Nephron (organoid): ENCODE measurements at regions not wholly inside any gene's neighbourhood (a gene's known extent, or its start where the extent isn't known, plus 50 kb on each side); places are given as distances from the start of the nearest gene placed in this dataset.
A peak's percentile ranks its signal among the peaks of the same experiment; 100 is the strongest.

Experiments
- H3K27ac Mint-ChIP-seq, 3 experiments: 2 replicates each; pipeline ENCODE4 v1.8.0; 2020; ENCODE audit warnings: mixed read lengths in 3 of 3, mild to moderate bottlenecking in 2 of 3, moderate library complexity in 1 of 3
- H3K27me3 Mint-ChIP-seq: 2 replicates; pipeline ENCODE4 v1.8.0; 2021; ENCODE audit warnings: low read depth, mild to moderate bottlenecking, moderate library complexity, mixed read lengths
- H3K36me3 Mint-ChIP-seq: 2 replicates; pipeline ENCODE4 v1.8.0; 2020; ENCODE audit warnings: low read depth, mixed read lengths
- H3K4me1 Mint-ChIP-seq: 2 replicates; pipeline ENCODE4 v1.8.0; 2020; ENCODE audit warnings: mixed read lengths
- H3K4me3 Mint-ChIP-seq, 3 experiments: 2 replicates each; pipeline ENCODE4 v1.8.0; 2020; ENCODE audit warnings: mild to moderate bottlenecking in 3 of 3, mixed read lengths in 3 of 3, moderate library complexity in 2 of 3
- H3K9me3 Mint-ChIP-seq: 2 replicates; pipeline ENCODE4 v1.8.0; 2020; ENCODE audit warnings: mixed read lengths
- TF ChIP-seq, protein P1 (sequence below), 3 experiments: fragments of 200-600 bp; sonication (generic); IDR thresholded peaks; one replicate each; pipeline ENCODE4 v1.5.0; 2021; ENCODE audit warnings: antibody characterized with exemption in 3 of 3; ENCODE audit not compliant: unreplicated experiment in 3 of 3

DNA sequence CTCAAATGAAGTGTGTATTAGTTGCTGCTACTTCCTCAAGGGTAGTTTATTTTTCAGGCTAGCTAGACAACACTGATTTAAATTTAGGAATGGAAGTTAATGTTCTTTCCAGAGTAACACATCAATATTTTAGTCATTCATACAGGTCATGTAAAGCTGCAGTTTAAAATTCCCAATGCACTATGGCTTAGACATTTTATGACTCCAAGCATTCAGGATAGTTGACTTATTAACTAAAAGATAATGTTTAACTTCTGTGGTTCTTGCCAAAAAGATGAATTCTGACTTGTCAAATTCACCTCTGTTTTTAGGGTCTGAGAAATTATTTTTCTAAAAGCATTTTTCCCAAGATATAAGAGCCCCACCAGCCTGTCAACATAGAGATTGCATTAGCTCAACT is 131.9 kb downstream of the TFPI2 start:
- Mint-ChIP-seq H3K4me3 (no peak overlapping the region), H3K27ac (peak overlapping the region; percentile 82 to 93 (median 90)), H3K27me3 (no peaks in the 10 kb centered on the region), H3K4me1 (no peaks in the 10 kb centered on the region), H3K9me3 (no peaks in the 10 kb centered on the region), H3K36me3 (no peaks in the 10 kb centered on the region)
- TF ChIP-seq, protein P1, sequence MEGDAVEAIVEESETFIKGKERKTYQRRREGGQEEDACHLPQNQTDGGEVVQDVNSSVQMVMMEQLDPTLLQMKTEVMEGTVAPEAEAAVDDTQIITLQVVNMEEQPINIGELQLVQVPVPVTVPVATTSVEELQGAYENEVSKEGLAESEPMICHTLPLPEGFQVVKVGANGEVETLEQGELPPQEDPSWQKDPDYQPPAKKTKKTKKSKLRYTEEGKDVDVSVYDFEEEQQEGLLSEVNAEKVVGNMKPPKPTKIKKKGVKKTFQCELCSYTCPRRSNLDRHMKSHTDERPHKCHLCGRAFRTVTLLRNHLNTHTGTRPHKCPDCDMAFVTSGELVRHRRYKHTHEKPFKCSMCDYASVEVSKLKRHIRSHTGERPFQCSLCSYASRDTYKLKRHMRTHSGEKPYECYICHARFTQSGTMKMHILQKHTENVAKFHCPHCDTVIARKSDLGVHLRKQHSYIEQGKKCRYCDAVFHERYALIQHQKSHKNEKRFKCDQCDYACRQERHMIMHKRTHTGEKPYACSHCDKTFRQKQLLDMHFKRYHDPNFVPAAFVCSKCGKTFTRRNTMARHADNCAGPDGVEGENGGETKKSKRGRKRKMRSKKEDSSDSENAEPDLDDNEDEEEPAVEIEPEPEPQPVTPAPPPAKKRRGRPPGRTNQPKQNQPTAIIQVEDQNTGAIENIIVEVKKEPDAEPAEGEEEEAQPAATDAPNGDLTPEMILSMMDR (IDR thresholded peaks at IDR 0.05; ENCODE audit: unreplicated experiment in 3 of 3): no peak

DNA sequence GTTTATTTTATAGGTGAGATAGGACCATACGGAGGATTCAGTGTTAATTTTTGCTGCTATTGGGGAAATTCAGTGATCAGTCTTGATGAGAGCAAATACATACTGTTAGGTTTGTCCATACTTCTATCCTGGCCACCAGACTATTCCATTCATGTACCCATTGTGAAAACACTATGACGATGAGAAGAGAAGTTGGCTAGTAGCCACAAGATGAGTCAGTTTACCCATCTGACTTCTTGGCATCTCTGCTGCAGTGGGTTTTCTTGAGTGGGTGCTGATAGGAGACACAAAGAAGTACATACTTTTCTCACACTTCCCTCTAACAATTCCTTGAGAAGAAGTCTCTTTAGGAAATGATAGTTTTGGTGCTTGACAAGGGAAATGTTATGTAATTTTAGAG is 133.1 kb downstream of the TFPI2 start:
- H3K4me1 Mint-ChIP-seq: no peaks in the 10 kb centered on the region
- no peak overlapping the region for H3K4me3 Mint-ChIP-seq

DNA sequence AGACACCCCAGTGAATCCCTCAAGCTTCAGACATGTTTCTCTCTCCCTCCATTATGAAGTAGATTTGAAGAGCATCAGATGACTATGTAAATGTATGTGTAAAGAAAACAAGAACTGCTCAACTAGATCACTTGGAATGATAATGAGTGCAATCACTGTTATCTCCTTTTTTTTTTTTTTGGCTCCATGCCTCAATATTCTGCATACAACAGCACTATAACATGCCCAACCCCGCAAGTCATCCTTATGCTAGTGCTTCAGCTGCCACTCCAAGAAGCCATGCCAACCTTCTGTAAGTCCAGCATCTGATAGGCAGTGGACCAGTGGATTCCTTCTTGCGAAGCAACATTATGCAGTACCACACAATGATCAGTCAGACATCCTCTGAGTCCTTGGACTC is 133.7 kb downstream of the TFPI2 start:
- TF ChIP-seq, protein P1 (IDR thresholded peaks at IDR 0.05; ENCODE audit: unreplicated experiment in 3 of 3): no peak
- Mint-ChIP-seq H3K9me3 (no peaks in the 10 kb centered on the region), H3K27me3 (no peaks in the 10 kb centered on the region), H3K4me3 (no peak overlapping the region), H3K27ac (peak overlapping the region in 2 of 3 experiments; percentile 62 to 69), H3K4me1 (no peaks in the 10 kb centered on the region), H3K36me3 (no peaks in the 10 kb centered on the region)

More for the DNA sequence above, 133.1 kb downstream of the TFPI2 start:
- Mint-ChIP-seq H3K9me3 (no peaks in the 10 kb centered on the region), H3K27ac (peak overlapping the region in 2 of 3 experiments; percentile 62 to 69), H3K36me3 (no peaks in the 10 kb centered on the region), H3K27me3 (no peaks in the 10 kb centered on the region)
- TF ChIP-seq, protein P1 (IDR thresholded peaks at IDR 0.05; ENCODE audit: unreplicated experiment in 3 of 3): no peak

DNA sequence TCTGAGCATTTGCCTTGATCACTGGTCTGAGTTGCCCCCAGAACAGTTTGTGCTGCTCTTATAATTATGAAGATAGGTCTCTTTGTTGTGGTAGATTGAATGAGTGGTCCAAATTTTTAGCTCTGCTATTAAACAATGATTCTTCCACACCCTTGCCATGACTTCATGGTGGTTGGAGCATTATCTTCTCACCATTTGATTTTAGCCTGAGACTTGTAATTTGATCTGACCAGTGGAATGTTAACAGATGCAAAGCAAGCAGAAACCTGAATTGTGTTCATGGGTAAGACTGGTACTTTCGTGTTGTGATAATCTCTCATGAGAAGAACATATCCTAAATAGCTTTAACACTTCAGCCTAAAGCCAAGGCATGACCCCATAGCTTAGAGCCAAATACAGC is 139.1 kb downstream of the TFPI2 start:
- H3K27me3 Mint-ChIP-seq: no peaks in the 10 kb centered on the region
- no peaks in the 10 kb centered on the region for H3K9me3 Mint-ChIP-seq
- no peaks in the 10 kb centered on the region for H3K4me1 Mint-ChIP-seq
- no peaks in the 10 kb centered on the region for H3K36me3 Mint-ChIP-seq
- no peak overlapping the region for H3K27ac Mint-ChIP-seq
- H3K4me3 Mint-ChIP-seq: no peak overlapping the region
- TF ChIP-seq, protein P1 (IDR thresholded peaks at IDR 0.05; ENCODE audit: unreplicated experiment in 3 of 3): no peak

DNA sequence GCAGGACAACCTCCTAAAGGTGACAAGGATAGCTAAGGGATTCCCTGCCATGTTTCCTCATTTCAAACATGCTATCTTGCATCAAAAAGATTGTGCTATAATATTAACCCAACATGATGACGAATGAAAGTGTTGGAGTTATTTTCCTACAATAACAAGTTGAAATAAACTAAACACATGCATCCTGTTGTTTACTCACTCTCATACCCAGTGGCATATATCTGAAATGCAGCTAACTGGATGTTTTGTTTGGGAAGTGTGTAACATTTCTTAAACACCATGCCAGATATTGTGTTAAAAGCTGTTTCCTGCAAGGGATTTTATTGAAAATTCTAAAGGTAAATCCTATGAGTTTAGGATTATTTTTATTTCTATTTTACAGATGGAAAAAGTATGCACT is 139.6 kb downstream of the TFPI2 start:
- no peaks in the 10 kb centered on the region for H3K4me1 Mint-ChIP-seq
- TF ChIP-seq, protein P1 (IDR thresholded peaks at IDR 0.05; ENCODE audit: unreplicated experiment in 3 of 3): no peak
- no peaks in the 10 kb centered on the region for H3K9me3 Mint-ChIP-seq
- H3K36me3 Mint-ChIP-seq: no peaks in the 10 kb centered on the region
- no peak overlapping the region for H3K4me3 Mint-ChIP-seq
- no peaks in the 10 kb centered on the region for H3K27me3 Mint-ChIP-seq
- no peak overlapping the region for H3K27ac Mint-ChIP-seq

DNA sequence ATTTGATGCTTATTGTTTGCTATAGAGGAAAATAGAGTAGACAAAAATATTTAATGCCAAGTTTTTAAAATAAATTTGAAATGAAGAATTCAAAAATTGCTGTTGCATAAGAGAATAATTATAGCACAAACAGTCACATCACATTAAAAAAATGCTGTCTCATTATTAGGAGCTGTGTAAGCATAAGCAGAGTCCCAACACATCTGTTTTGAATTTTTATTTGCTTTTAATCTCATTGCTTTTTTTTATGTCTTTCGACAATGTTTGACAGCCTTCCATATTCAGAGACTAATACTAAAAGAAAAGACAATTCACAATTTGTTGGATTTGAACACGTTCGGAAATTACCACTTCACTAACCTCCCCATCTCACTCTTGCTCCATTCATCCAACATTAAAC is 143.5 kb downstream of the TFPI2 start:
- H3K36me3 Mint-ChIP-seq: no peaks in the 10 kb centered on the region
- no peaks in the 10 kb centered on the region for H3K27me3 Mint-ChIP-seq
- H3K27ac Mint-ChIP-seq: no peak overlapping the region
- H3K4me3 Mint-ChIP-seq: no peak overlapping the region
- TF ChIP-seq, protein P1 (IDR thresholded peaks at IDR 0.05; ENCODE audit: unreplicated experiment in 3 of 3): no peak
- H3K4me1 Mint-ChIP-seq: no peaks in the 10 kb centered on the region
- H3K9me3 Mint-ChIP-seq: no peaks in the 10 kb centered on the region
